ENCODE measurements at regions not wholly inside any gene's neighbourhood (a gene's known extent, or its start where the extent isn't known, plus 50 kb on each side); places are given as distances from the start of the nearest gene placed in this dataset.

DNA sequence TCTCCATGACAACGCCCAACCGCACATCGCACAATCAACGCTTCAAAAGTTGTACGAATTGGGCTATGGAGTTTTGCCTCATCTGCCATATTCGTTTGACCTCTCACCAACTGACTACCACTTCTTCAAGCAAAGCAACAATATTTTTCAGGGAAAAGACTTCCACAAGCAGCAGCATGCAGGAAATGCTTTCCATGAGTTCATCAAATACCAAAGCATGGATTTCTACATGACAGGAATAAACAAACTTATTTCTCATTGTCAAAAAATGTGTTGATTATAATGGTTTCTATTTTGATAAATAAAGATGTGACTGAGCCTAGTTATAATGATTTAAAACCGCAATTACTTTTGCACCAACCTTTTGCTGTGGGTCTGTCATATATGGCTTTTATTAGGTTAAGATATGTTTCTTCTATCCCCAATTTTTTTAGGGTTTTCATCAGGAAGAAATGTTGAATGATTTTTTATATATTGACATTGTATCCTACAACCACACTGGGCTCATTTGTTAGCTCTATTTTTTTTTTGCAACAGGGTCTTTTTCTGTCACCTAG is 138.4 kb downstream of the PWWP3B start:
- in situ Hi-C loops (cut with HindIII; ENCODE audit: low pct_unique_long_range_greater_than_20kb, low sequenced_read_pairs): no loop called here
- DNase-seq (ENCODE audit: low read depth, low spot score): no peak

DNA sequence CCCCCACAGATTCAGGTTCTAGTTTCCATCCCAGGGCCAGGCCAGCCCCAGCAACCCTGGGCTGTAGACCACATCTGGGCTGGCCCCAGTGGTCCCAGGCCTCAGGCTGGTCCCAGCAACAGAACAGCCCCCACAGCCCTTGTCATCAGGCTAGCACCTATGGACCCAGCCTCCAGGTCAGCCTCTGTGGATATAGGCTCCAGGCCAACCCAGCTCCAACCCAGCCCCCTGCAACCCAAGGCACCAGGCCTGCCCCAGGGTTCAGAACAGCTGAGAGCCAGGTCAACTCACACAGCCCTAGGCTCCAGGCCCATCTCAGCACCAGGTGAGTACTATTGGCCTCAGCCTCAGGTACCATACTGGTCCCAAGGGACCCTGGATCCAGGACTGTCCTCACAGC is 155.3 kb downstream of the PWWP3B start:
- no peak for DNase-seq (ENCODE audit: low read depth, low spot score)
- in situ Hi-C loops (cut with HindIII; ENCODE audit: low pct_unique_long_range_greater_than_20kb, low sequenced_read_pairs): no loop called here

DNA sequence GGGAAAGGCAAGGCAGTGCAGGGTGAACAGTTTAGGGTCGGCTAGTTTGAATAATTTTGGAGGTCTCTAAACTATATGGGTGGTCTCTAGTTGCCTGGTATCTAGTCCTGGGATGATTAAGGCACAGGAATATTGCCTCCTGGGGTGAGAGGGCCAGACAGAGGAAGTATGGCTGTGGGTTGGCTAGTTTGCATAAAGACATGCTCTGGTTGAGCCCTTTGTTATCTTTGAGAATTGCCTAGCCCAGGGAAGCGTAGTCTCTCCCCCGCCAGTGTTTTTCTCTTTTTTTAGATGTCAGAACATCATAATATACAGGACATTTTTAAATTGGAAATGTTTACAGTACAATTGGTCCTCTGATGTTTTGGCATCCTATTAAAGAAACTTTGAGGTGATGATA is 163.5 kb downstream of the PWWP3B start:
- in situ Hi-C loops (cut with HindIII; ENCODE audit: low pct_unique_long_range_greater_than_20kb, low sequenced_read_pairs): no loop called here
- no peak for DNase-seq (ENCODE audit: low read depth, low spot score)

DNA sequence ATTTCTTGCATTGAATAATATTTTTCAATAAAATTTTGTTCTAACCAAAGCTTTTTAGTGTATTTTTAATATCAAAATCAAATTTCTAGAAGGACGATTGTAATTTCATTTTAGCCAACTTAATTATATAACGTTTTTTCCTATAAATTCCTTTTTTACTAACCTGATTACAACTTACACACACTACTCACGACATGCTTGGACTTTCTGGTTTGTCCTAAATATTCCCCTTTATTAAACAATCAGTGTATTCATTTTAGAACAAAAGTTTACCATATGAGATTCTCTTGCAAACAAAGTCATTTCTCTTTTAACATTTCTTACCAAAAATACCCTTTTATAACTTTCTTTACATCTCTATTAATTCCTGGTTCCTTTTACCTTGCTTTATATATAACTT is 173.7 kb downstream of the PWWP3B start:
- DNase-seq (ENCODE audit: low read depth, low spot score): no peak
- in situ Hi-C loops (cut with HindIII; ENCODE audit: low pct_unique_long_range_greater_than_20kb, low sequenced_read_pairs): no loop called here

DNA sequence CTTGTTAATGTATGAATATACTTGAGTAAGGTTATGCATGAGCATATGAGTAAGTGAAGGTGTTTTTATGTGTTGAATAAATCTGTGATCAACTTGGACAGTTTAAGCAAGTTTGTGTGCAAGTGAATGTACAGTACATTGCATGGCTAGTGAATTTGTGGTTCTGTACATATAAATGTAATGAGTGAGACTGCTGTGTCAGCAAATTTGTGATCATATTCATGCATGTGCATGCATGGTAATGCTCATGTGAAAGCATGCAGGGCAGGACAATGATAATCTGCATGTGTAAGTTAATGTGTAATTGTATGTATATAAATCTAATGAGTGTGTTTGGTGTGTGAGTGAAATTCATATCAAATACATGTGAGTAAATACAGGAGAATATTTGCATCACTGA is 188.5 kb downstream of the PWWP3B start:
- in situ Hi-C loops (cut with HindIII; ENCODE audit: low pct_unique_long_range_greater_than_20kb, low sequenced_read_pairs): no loop called here
- DNase-seq (ENCODE audit: low read depth, low spot score): no peak

DNA sequence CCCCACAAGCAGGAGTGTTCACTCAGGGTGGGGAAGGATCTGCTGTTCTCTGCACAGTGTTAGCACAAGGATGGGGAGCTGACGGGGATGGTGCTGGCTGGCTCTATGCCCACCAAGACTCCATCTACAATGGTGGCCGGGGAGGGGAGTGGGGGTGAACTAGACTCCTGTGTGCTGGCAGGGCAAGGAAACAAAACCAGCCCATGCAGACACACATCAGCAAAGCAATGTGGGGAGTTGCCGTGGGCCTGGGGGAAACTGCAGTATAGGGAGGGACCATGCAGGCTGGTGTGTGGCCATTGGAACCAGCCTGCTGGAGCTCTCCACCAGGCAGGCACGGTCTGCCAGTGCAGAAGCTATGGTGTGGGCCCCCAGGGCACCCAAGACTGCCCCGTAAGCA is 195.1 kb downstream of the PWWP3B start:
- in situ Hi-C loops (cut with HindIII; ENCODE audit: low pct_unique_long_range_greater_than_20kb, low sequenced_read_pairs): no loop called here

DNA sequence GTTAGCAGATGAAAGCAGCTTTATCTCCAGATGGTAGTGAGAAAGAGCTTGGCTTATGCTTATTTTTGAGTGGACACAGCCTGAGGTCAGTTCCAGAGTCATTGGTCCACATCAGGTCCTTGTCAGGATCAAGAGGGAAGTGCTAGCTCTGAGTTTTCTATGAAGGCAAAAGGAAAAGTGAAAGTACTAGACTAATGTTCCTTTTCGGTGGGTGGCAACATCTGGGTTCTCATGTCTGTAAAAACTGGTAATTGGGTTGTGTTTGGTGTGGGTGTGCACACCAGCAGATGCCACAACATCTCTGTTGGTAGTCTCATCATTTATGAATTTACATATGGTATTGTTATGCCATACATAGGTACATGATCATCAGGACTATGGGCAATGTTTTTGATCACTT is 210.5 kb downstream of the PWWP3B start:
- in situ Hi-C loops (cut with HindIII; ENCODE audit: low pct_unique_long_range_greater_than_20kb, low sequenced_read_pairs): no loop called here
- no peak for DNase-seq (ENCODE audit: low read depth, low spot score)

More for the DNA sequence above, 195.1 kb downstream of the PWWP3B start:
- DNase-seq (ENCODE audit: low read depth, low spot score): no peak

DNA sequence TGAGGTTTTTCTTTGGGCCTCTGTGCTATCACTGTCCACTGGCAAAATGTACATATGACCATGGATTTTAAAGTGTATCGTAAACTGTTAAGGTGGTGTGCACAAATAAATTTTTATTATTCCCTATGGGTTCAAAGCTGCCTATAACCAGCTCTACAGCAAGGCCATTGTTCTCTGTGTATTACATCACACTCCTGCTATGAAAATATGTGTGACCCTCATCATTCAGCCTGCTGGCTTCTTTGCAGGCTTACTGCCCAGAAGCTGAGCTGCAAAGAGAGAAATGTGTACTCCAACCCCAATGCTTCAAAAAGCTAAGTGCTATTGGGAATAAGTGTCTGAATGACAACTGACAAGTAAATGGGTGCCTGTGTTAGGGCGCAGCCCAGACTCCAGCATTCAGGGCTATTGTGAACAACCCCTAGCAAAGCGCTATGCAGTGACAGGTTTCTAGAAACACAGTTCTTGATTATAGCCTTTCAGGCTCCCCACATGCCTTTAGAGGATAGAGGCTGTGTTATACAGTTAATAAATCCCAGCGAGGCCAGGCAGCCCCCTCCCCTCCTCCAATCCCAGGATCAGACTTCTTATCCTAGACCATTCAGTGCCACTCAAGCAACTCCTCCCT is 220.4 kb upstream of the RADX start:
- no peak for DNase-seq (ENCODE audit: low read depth, low spot score)
- in situ Hi-C loops (cut with HindIII; ENCODE audit: low pct_unique_long_range_greater_than_20kb, low sequenced_read_pairs): no loop called here

DNA sequence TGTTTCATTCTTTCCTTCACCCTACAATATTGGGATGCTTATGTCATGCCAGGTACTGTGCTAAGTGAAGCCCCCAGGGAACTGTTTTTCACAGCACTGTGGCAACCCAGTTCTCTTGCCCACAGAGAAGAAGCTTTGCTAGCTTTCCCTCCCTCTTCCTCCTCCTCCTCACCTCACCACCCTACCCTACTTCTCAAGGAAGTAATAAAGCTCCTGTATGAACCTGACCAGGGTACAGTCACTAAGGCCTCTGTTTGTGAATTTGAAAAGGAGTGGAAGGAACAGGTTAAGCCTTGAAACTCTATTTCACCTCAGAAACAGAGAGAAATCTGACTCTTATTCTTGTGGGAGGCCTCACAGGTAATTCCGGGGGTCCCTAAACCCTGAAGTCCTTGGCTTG is 219.4 kb upstream of the RADX start:
- in situ Hi-C loops (cut with HindIII; ENCODE audit: low pct_unique_long_range_greater_than_20kb, low sequenced_read_pairs): no loop called here

DNA sequence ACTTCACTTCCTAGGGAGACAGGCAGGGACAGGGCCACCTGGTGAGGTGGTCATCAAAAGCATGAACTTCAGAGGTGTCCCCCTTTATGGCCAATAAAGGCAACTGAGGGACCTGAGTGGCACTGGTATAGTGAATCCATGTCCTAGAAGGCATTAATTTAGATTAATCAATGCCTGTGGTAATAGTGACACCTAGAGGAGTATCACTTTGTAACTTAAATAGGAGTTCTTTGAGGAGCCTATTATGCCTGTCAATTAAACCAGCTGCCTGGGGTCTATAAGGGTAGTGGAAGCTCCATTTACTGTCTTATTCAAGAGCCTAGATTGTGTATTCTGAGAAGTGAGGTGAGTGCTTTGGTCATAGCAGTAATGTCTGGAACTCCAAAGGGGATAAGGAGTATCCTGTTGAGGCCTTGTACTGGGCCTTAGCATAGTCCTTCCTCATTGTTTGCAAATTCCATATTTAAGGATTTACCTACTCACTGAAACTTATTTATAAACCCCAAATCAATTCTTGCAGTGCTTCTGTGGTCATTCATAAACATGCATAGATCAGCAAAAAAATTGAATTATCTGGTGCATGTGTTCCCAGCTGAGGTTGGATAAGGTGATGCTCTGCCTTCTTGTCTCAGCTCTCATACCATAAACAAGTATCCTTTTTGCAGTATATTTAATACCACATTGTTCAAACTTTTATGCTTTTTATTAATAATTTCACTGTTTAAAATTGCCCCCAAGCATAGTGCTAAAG is 213.8 kb upstream of the RADX start:
- in situ Hi-C loops (cut with HindIII; ENCODE audit: low pct_unique_long_range_greater_than_20kb, low sequenced_read_pairs): no loop called here
- peak; percentile 40 for DNase-seq (ENCODE audit: low read depth, low spot score)

More for the DNA sequence above, 219.4 kb upstream of the RADX start:
- DNase-seq (ENCODE audit: low read depth, low spot score): no peak

DNA sequence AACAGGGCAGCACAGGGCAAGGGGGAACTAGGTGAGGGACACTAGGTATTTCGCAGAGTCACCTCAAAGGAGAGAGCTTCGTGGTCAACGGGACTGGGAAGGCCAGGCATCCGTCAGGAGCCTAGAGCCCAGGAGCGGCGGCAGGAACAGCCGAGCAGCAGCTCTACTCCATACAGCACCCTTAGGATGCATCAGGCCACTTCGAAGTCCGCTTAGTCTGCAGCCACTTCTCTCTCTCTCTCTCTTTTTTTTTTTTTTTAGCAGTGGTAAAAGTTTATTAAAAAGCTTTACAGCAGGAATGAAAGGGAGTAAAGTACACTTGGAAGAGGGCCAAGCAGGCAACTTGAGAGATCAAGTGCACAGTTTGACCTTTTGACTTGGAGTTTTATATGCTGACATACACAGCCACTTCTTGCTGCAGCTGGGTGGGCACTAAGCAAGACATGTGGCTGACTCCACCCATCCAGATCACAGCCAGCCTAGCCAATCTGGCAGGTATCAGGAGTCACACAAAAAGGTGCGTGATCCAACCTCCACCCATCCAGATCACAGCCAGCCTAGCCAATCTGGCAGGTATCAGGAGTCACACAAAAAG is 209.7 kb upstream of the RADX start:
- in situ Hi-C loops (cut with HindIII; ENCODE audit: low pct_unique_long_range_greater_than_20kb, low sequenced_read_pairs): no loop called here
- no peak for DNase-seq (ENCODE audit: low read depth, low spot score)

DNA sequence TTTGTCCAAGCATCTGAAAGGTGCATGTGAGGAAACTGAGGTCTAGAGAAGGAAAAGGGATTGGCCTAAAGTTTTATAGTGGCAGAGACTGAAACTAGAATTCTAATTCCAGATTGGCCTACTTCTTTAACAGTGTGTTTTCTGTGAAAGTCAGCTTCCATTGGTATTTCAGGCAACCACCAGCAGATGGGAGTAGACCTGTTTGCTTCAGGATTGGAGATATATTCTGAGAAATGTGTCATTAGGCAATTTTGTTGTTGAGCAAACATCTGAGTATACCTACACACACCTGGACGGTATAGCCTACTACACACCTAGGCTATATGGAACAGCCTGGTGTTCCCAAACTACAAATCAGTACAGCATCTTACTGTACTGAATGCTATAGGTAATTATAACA is 207.3 kb upstream of the RADX start:
- in situ Hi-C loops (cut with HindIII; ENCODE audit: low pct_unique_long_range_greater_than_20kb, low sequenced_read_pairs): no loop called here

DNA sequence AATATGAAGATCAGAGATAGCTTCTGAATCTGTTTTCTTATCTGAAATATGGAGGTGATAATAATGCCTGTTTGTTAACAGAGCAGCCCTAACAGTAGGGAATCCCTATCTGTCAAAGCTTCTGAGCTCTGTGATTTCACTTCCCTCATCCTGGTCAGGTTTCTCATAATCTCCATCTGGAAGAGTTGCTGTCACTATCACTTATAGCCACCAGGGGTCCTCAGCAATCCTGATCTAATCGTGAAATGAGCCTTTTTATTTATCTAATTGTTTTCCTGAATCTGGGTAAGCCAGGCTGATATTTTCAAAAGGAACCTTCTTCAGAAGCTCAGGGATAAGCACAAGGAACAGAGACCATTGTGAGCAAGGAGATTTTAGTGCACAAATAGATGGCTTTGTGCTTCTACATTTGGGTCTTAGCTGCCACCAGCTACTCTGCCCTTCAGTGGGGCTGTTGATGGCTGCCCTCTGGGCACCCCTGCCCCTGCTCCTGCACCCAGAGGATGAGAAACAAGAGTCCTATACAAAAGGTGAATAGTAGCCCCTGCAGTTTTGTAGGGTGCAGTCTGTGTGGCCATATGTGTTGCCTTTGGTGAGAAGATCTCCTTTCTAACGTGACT is 196.4 kb upstream of the RADX start:
- peak; percentile 48 for DNase-seq (ENCODE audit: low read depth, low spot score)

More for the DNA sequence above, 207.3 kb upstream of the RADX start:
- DNase-seq (ENCODE audit: low read depth, low spot score): peak; percentile 37

DNA sequence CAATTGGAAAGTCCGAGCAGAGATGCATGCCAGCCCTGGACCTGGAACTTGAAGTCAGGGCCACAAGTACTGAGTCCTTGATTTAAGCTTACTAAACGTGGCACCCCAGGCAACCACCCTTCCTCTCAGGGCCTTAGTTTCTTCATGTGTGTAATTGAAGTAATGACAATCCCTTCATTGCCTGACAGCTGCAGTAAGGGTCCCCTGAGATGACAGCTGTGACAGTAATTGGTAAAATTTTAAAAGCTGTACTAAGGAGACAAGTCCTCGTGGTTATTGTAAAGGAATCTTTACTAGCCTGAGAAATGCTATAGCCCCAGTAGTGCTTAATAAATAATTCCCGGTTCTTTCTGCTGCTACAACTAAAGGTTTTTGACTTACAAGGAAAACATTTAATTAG is 175.1 kb upstream of the RADX start:
- DNase-seq (ENCODE audit: low read depth, low spot score): no peak

More for the DNA sequence above, 196.4 kb upstream of the RADX start:
- in situ Hi-C loops (cut with HindIII; ENCODE audit: low pct_unique_long_range_greater_than_20kb, low sequenced_read_pairs): no loop called here

DNA sequence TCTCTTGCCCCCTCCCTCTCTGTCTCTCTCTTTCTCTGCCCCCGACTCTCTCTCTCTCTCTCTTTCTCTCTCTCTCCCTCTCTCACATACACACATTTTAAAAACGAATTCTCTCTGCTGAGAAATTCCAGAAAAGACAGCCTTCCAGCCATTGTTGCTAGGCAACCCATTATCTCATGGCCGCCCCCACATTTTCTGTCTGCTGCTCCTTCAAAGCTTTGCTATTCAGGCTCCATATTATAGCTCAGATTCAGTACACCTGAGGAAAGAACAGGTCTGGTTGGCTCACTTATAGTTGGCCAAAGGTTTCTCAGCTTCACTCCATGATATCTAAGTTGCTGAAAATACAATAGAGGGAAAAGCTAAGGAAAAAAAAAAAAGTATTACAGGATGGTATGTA is 174.4 kb upstream of the RADX start:
- in situ Hi-C loops (cut with HindIII; ENCODE audit: low pct_unique_long_range_greater_than_20kb, low sequenced_read_pairs): no loop called here
- DNase-seq (ENCODE audit: low read depth, low spot score): no peak

More for the DNA sequence above, 175.1 kb upstream of the RADX start:
- in situ Hi-C loops (cut with HindIII; ENCODE audit: low pct_unique_long_range_greater_than_20kb, low sequenced_read_pairs): no loop called here

DNA sequence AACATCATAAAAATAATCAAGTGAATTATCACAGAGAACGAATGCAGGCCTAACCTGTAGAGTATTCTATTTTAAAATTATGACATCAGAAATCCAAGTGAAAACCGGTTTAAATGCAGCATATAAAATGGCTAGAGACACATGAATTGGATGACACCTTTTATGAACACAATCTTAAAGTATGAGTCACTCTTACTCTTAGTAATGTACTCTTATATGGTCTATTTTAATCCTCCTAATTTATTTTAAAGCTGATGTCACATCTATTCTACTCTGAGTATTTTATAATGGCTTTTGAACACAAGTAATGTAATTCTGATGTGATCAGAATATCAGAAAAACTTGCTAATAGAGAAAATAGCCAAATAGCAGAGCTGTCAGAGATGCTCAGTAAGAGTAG is 161.4 kb upstream of the RADX start:
- in situ Hi-C loops (cut with HindIII; ENCODE audit: low pct_unique_long_range_greater_than_20kb, low sequenced_read_pairs): no loop called here
- DNase-seq (ENCODE audit: low read depth, low spot score): no peak

DNA sequence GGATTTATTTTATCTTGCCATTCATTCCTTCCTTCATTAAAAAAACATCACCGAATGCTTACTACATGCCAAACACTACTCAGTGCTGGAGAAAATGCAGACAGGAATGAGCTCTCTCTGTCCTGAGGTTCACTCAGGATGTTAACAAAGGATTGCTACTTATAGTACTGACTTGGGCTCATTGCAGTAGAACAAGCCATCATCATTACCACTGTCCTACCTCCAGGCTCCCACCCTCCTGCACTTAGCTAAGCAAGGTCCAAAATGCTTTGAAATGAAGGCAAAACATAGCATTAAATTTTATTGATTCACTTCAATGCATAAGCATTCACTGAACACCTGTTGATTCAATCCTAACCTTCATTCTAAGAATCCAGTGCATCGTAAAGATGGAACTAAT is 159.8 kb upstream of the RADX start:
- in situ Hi-C loops (cut with HindIII; ENCODE audit: low pct_unique_long_range_greater_than_20kb, low sequenced_read_pairs): no loop called here
- DNase-seq (ENCODE audit: low read depth, low spot score): no peak

DNA sequence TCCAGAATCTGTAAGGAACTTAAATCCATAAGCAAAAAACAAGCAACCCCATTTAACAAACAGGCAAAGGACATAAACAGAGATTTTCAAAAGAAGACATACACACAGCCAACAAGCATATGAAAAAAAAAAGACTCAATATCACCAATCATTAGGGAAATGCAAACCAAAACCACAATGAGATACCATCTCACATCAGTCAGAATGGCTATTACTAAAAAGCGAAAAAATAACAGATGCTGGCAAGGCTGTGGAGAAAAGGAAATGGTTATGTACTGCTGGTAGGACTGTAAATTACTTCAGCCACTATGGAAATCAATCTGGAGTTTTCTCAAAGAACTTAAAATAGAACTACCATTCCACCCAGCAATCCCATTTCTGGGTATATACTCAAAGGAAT is 156.8 kb upstream of the RADX start:
- DNase-seq (ENCODE audit: low read depth, low spot score): no peak
- in situ Hi-C loops (cut with HindIII; ENCODE audit: low pct_unique_long_range_greater_than_20kb, low sequenced_read_pairs): no loop called here

All from SK-MEL-5 (cell line).